ENCODE measurements at regions not wholly inside any gene's neighbourhood (a gene's known extent, or its start where the extent isn't known, plus 50 kb on each side); places are given as distances from the start of the nearest gene placed in this dataset.

GRCh38 chr2:3948191-3948590 is 244.8 kb downstream of the DCDC2C start:
- no peak for DNase-seq (ENCODE audit: low read depth)
- no peak for TF ChIP-seq CTCF (conservative IDR thresholded peaks at IDR 0.05; ENCODE audit: control insufficient read depth, insufficient read depth, low read depth, low read length)
- no peak overlapping the region for H3K4me3 ChIP-seq (ENCODE audit: control insufficient read depth, low read depth, low read length)

- no peak overlapping the region for H3K4me3 ChIP-seq (ENCODE audit: control insufficient read depth, low read depth, low read length)
- no peak for TF ChIP-seq CTCF (conservative IDR thresholded peaks at IDR 0.05; ENCODE audit: control insufficient read depth, insufficient read depth, low read depth, low read length)
- DNase-seq (ENCODE audit: low read depth), result no peak
Measured at GRCh38 chr2:3951131-3951954, 248.0 kb downstream of the DCDC2C start.

- DNase-seq (ENCODE audit: low read depth), result no peak
- H3K4me3 ChIP-seq (ENCODE audit: control insufficient read depth, low read depth, low read length), result no peak overlapping the region
- TF ChIP-seq CTCF (conservative IDR thresholded peaks at IDR 0.05; ENCODE audit: control insufficient read depth, insufficient read depth, low read depth, low read length), result no peak
Measured at GRCh38 chr2:3952866-3953516, 249.6 kb downstream of the DCDC2C start.

GRCh38 chr2:3954261-3954660 is 250.9 kb downstream of the DCDC2C start:
- H3K4me3 ChIP-seq (ENCODE audit: control insufficient read depth, low read depth, low read length), result no peak overlapping the region
- no peak for TF ChIP-seq CTCF (conservative IDR thresholded peaks at IDR 0.05; ENCODE audit: control insufficient read depth, insufficient read depth, low read depth, low read length)
- no peak for DNase-seq (ENCODE audit: low read depth)

GRCh38 chr2:3956406-3956805 is 253.0 kb downstream of the DCDC2C start:
- TF ChIP-seq CTCF (conservative IDR thresholded peaks at IDR 0.05; ENCODE audit: control insufficient read depth, insufficient read depth, low read depth, low read length), result no peak

GRCh38 chr2:3956892-3957291 is 253.5 kb downstream of the DCDC2C start:
- no peak for DNase-seq (ENCODE audit: low read depth)
- TF ChIP-seq CTCF (conservative IDR thresholded peaks at IDR 0.05; ENCODE audit: control insufficient read depth, insufficient read depth, low read depth, low read length), result no peak
- H3K4me3 ChIP-seq (ENCODE audit: control insufficient read depth, low read depth, low read length), result no peak overlapping the region

More at GRCh38 chr2:3956406-3956805, 253.0 kb downstream of the DCDC2C start:
- no peak overlapping the region for H3K4me3 ChIP-seq (ENCODE audit: control insufficient read depth, low read depth, low read length)
- no peak for DNase-seq (ENCODE audit: low read depth)
